Lower leg skin (tissue), 4 donors: ENCODE measurements at regions not wholly inside any gene's neighbourhood (a gene's known extent, or its start where the extent isn't known, plus 50 kb on each side); places are given as distances from the start of the nearest gene placed in this dataset.

ENCODE experiments used
- DNase-seq, 2 donors: peaks; one replicate each; pipeline ENCODE4 v3.0.0-alpha.2; 2019; ENCODE audit warnings: low spot score in 2 of 2
- H3K4me3 ChIP-seq: fragments of 200-600 bp; sonication (generic); 2 replicates; pipeline ENCODE4 v1.5.1; 2017; ENCODE audit warnings: mild to moderate bottlenecking, low read depth; ENCODE audit not compliant: poor library complexity, severe bottlenecking
- POLR2A ChIP-seq, 2 donors: fragments of 450-650 bp; IDR thresholded peaks; one replicate each; pipeline ENCODE4 v1.6.1; 2016 to 2017; ENCODE audit warnings: antibody characterized with exemption in 2 of 2, mild to moderate bottlenecking in 1 of 2, moderate library complexity in 1 of 2
- WGBS, 2 donors: methylation state at CpG; one replicate each; pipeline ENCODE4 v1.1.5; 2018; 5-methylcytosine and 5-hydroxymethylcytosine counted together
- intact Hi-C: fragments of 100-400 bp; cut with DNase I; formaldehyde crosslinking; loops from one replicate; pipeline ENCODE4 v1.15.0; 2023; ENCODE audit warnings: low total_unique reads
- TF ChIP-seq, protein P1 (sequence below), 3 donors: fragments of 450-650 bp; IDR thresholded peaks; one replicate each; pipeline ENCODE4 v1.5.1; 2016; ENCODE audit warnings: antibody characterized with exemption in 3 of 3, mild to moderate bottlenecking in 3 of 3, moderate library complexity in 2 of 3

DNA sequence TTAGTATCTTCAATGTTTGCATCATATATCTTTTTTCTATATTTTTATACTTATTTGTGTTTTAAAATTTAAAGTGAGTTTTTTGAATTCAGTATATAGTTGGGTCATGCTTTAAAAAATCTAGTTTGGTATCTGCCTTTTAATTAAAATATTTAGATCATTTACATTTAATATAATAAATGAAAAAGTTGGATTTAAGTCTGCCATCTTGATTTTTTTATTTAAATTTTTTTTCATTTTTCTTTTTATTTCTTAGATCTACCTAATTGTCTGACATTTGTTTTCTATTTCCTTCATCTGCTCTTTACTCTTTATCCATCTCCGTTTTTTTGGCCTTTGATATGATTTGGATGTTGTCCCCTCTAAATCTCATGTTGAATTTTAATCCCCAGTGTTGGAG lies 50.0 kb upstream of the N4BP1 start:
- no peak for DNase-seq
- intact Hi-C loops = no loop called here
- 66 to 68% methylated on average over 1 of the region's 1 CpG for whole genome bisulfite sequencing, 2 donors
- no peak overlapping the region for H3K4me3 ChIP-seq
- no peak for TF ChIP-seq POLR2A (IDR thresholded peaks at IDR 0.05)
- TF ChIP-seq, protein P1, sequence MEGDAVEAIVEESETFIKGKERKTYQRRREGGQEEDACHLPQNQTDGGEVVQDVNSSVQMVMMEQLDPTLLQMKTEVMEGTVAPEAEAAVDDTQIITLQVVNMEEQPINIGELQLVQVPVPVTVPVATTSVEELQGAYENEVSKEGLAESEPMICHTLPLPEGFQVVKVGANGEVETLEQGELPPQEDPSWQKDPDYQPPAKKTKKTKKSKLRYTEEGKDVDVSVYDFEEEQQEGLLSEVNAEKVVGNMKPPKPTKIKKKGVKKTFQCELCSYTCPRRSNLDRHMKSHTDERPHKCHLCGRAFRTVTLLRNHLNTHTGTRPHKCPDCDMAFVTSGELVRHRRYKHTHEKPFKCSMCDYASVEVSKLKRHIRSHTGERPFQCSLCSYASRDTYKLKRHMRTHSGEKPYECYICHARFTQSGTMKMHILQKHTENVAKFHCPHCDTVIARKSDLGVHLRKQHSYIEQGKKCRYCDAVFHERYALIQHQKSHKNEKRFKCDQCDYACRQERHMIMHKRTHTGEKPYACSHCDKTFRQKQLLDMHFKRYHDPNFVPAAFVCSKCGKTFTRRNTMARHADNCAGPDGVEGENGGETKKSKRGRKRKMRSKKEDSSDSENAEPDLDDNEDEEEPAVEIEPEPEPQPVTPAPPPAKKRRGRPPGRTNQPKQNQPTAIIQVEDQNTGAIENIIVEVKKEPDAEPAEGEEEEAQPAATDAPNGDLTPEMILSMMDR (IDR thresholded peaks at IDR 0.05) = no peak
